Small intestine (tissue), 7 donors: ENCODE measurements at regions not wholly inside any gene's neighbourhood (a gene's known extent, or its start where the extent isn't known, plus 50 kb on each side); places are given as distances from the start of the nearest gene placed in this dataset.

Experiments
- DNase-seq, 2 donors: peaks; one replicate each; pipeline versions ENCODE4 v3.0.0 to v3.0.0-alpha.2; 2013
- FAIRE-seq: peaks from 2 replicates; lab custom pipeline; 2012; peaks lifted over from hg19 to GRCh38; lab: Jason Lieb, UNC
- H3K27ac ChIP-seq, 3 donors: one replicate each; pipeline ENCODE4 v1.5.1; 2013; ENCODE audit warnings: low read length in 2 of 3, mild to moderate bottlenecking in 2 of 3, control low read depth in 1 of 3, inconsistent platforms in 1 of 3, low read depth in 1 of 3, moderate library complexity in 1 of 3
- H3K27me3 ChIP-seq, 3 donors: one replicate each; pipeline ENCODE4 v1.6.1; 2013; ENCODE audit warnings: low read length in 3 of 3, inconsistent platforms in 1 of 3; ENCODE audit not compliant: control insufficient read depth in 3 of 3, insufficient read depth in 3 of 3
- H3K36me3 ChIP-seq, 3 donors: one replicate each; pipeline ENCODE4 v1.6.1; 2013; ENCODE audit warnings: low read length in 3 of 3, inconsistent platforms in 1 of 3, low read depth in 1 of 3, mild to moderate bottlenecking in 1 of 3, moderate library complexity in 1 of 3; ENCODE audit not compliant: control insufficient read depth in 3 of 3, insufficient read depth in 2 of 3
- H3K4me1 ChIP-seq, 3 donors: one replicate each; pipeline ENCODE4 v1.6.1; 2013; ENCODE audit warnings: low read length in 2 of 3, inconsistent platforms in 1 of 3, low read depth in 1 of 3, mild to moderate bottlenecking in 1 of 3, moderate library complexity in 1 of 3; ENCODE audit not compliant: control insufficient read depth in 3 of 3, insufficient read depth in 2 of 3
- H3K4me3 ChIP-seq, 3 donors: one replicate each; pipeline ENCODE4 v1.5.1; 2013; ENCODE audit warnings: low read length in 3 of 3, control low read depth in 1 of 3, inconsistent platforms in 1 of 3, low read depth in 1 of 3, mild to moderate bottlenecking in 1 of 3, moderate library complexity in 1 of 3
- H3K9me3 ChIP-seq, 2 donors: one replicate each; pipeline ENCODE4 v1.6.1; 2013; ENCODE audit warnings: low read depth in 1 of 2, low read length in 1 of 2; ENCODE audit not compliant: control insufficient read depth in 2 of 2, insufficient read depth in 1 of 2
- WGBS, 3 donors: extraction: QIAGEN DNeasy Blood & Tissue Kit; methylation state at CpG; one replicate each; pipeline ENCODE4 v1.1.7; 2013; 5-methylcytosine and 5-hydroxymethylcytosine counted together
- donor health status: healthy with polysubstance abuse.
- donor health status: control.
- donor health status: control.
- donor health status: Bipolar disorder and iron deficiency.
- donor health status: healthy.

- Histone ChIP-seq H3K4me1 (no peaks in the 10 kb centered on the region), H3K4me3 (no peak overlapping the region), H3K27me3 (peaks cover 0 to 8% (median 0%) of the 10 kb centered on the region in 3 donors), H3K36me3 (no peaks in the 10 kb centered on the region), H3K9me3 (no peaks in the 10 kb centered on the region), H3K27ac (no peak overlapping the region)
- FAIRE-seq (no peak), DNase-seq (no peak)
- 77 to 85% (median 79%) methylated on average over 5 of the region's 5 CpGs for WGBS, 3 donors
These were observed 121.3 kb upstream of the CADM1 start for GRCh38 chr11:115625502-115625901.

- Histone ChIP-seq H3K9me3 (no peaks in the 10 kb centered on the region), H3K4me3 (no peak overlapping the region), H3K27ac (no peak overlapping the region), H3K36me3 (no peaks in the 10 kb centered on the region), H3K27me3 (peaks cover 0 to 5% (median 0%) of the 10 kb centered on the region in 3 donors), H3K4me1 (no peaks in the 10 kb centered on the region)
- WGBS, 3 donors, result 91 to 95% (median 93%) methylated on average over 7 of the region's 7 CpGs
- no peak for DNase-seq
- no peak for FAIRE-seq
These were observed 119.8 kb upstream of the CADM1 start for GRCh38 chr11:115624065-115624464.

- Histone ChIP-seq H3K9me3 (peaks cover 0 to 8% of the 10 kb centered on the region in 2 donors), H3K36me3 (no peaks in the 10 kb centered on the region), H3K27me3 (peaks cover 0 to 4% (median 0%) of the 10 kb centered on the region in 3 donors), H3K4me1 (no peaks in the 10 kb centered on the region), H3K27ac (peak overlapping the region in 2 of 3 donors; percentile 18 to 50), H3K4me3 (no peak overlapping the region)
- 53 to 82% (median 61%) methylated on average over 9 of the region's 9 CpGs for WGBS, 3 donors
- FAIRE-seq (no peak), DNase-seq (peak in 1 of 2 donors; percentile 43)
These were observed 118.8 kb upstream of the CADM1 start for GRCh38 chr11:115623021-115623451.

GRCh38 chr11:115618428-115618827 lies 114.2 kb upstream of the CADM1 start:
- Histone ChIP-seq H3K4me1 (no peaks in the 10 kb centered on the region), H3K27ac (no peak overlapping the region), H3K4me3 (no peak overlapping the region), H3K9me3 (peaks cover 0 to 9% of the 10 kb centered on the region in 2 donors), H3K36me3 (no peaks in the 10 kb centered on the region), H3K27me3 (no peaks in the 10 kb centered on the region)
- FAIRE-seq, result no peak
- DNase-seq, result no peak

- no peak overlapping the region for H3K27ac ChIP-seq
- DNase-seq (no peak), FAIRE-seq (no peak)
- H3K9me3 ChIP-seq, result peaks cover 0 to 9% of the 10 kb centered on the region in 2 donors
- H3K4me1 ChIP-seq, result no peaks in the 10 kb centered on the region
- no peaks in the 10 kb centered on the region for H3K27me3 ChIP-seq
- no peak overlapping the region for H3K4me3 ChIP-seq
- WGBS, 3 donors, result 51 to 72% (median 60%) methylated on average over 2 of the region's 2 CpGs
- no peaks in the 10 kb centered on the region for H3K36me3 ChIP-seq
These were observed 113.6 kb upstream of the CADM1 start for GRCh38 chr11:115617767-115618166.

GRCh38 chr11:115616971-115617370 lies 112.8 kb upstream of the CADM1 start:
- no peak overlapping the region for H3K4me3 ChIP-seq
- H3K4me1 ChIP-seq, result no peaks in the 10 kb centered on the region
- H3K36me3 ChIP-seq, result no peaks in the 10 kb centered on the region
- no peaks in the 10 kb centered on the region for H3K27me3 ChIP-seq
- WGBS, 3 donors, result 24 to 40% (median 36%) methylated on average over 2 of the region's 2 CpGs
- DNase-seq, result no peak
- peaks cover 0 to 9% of the 10 kb centered on the region in 2 donors for H3K9me3 ChIP-seq
- FAIRE-seq, result no peak
- H3K27ac ChIP-seq, result no peak overlapping the region

- no peak for DNase-seq
- Histone ChIP-seq H3K27ac (no peak overlapping the region), H3K9me3 (peaks cover 0 to 9% of the 10 kb centered on the region in 2 donors), H3K4me3 (no peak overlapping the region), H3K36me3 (no peaks in the 10 kb centered on the region), H3K27me3 (no peaks in the 10 kb centered on the region), H3K4me1 (no peaks in the 10 kb centered on the region)
- 83 to 89% (median 85%) methylated on average over 9 of the region's 9 CpGs for WGBS, 3 donors
- no peak for FAIRE-seq
These were observed 109.9 kb upstream of the CADM1 start for GRCh38 chr11:115613986-115614632.

- Histone ChIP-seq H3K27me3 (no peaks in the 10 kb centered on the region), H3K36me3 (no peaks in the 10 kb centered on the region), H3K4me1 (no peaks in the 10 kb centered on the region), H3K27ac (no peak overlapping the region), H3K9me3 (peaks cover 0 to under 1% of the 10 kb centered on the region in 2 donors), H3K4me3 (no peak overlapping the region)
- DNase-seq (no peak), FAIRE-seq (no peak)
- 45 to 64% (median 62%) methylated on average over 3 of the region's 3 CpGs for WGBS, 3 donors
These were observed 108.8 kb upstream of the CADM1 start for GRCh38 chr11:115613004-115613403.
